ENCODE measurements at regions not wholly inside any gene's neighbourhood (a gene's known extent, or its start where the extent isn't known, plus 50 kb on each side); places are given as distances from the start of the nearest gene placed in this dataset.
A peak's percentile ranks its signal among the peaks of the same experiment; 100 is the strongest.

- no peak for DNase-seq
- intact Hi-C loops (cut with DNase I): no loop called here
Observed at GRCh38 chr9:120161776-120162175, 418.2 kb downstream of the CDK5RAP2 start.

DNA sequence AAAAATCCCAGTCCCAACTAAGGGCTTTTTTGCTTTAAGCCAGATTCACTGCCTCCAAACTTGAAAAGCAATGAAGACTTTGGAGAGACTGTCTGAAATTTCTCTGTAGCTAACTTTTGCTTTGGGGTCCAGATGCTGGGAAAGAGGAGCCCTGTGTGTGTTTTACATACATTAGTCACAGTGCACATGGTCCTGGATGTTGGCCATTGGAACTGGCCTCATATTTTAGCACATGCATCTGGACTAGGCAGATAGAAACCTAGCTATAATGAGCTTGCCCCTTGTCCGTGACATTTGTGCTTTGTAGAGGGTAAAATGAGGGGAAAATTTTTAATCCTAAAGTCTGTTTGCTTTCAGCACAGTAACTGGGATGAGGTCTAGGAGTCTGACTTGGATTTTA, 421.7 kb downstream of the CDK5RAP2 start:
- no peak for DNase-seq
- intact Hi-C loops (cut with DNase I): no loop called here

DNA sequence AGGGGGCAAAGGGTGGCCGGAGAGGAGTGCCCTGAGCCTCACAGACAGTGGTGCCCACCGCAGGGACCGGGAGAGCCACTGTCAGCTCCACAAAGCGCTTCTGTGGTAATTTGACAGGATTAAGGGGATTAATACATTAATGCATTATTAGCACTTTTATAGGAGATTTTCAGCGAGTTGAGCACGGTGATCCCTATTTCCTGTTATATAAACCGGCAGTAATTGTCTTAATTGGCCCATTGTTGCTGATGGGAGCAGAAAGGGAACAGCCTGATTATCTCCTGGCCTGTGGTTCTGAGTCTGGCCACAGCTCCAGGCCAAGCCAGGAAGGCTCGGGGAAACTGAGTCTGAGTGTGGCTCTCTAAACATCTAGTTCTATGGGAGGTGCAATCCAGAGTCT, 423.6 kb downstream of the CDK5RAP2 start:
- intact Hi-C loops (cut with DNase I): no loop called here
- DNase-seq: no peak

DNA sequence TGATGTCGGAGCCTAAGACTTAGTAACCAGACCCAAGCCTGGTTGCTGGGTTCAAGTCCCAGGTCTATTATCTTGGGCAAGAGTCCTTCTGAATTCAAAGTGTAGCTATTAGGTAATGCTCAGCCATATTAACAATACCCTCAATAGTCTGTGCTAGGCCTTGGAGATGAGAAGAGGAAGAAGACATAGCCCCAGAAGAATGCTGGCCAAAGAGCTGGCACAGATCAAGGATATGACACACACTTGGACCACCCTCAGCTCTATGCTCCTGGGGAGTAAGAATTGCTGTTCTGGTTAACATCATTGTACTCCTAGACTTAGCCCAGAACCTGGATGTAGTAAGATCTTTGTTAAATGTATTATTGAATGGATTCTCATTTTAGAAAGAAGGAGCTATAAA, 426.7 kb downstream of the CDK5RAP2 start:
- intact Hi-C loops (cut with DNase I): no loop called here

DNA sequence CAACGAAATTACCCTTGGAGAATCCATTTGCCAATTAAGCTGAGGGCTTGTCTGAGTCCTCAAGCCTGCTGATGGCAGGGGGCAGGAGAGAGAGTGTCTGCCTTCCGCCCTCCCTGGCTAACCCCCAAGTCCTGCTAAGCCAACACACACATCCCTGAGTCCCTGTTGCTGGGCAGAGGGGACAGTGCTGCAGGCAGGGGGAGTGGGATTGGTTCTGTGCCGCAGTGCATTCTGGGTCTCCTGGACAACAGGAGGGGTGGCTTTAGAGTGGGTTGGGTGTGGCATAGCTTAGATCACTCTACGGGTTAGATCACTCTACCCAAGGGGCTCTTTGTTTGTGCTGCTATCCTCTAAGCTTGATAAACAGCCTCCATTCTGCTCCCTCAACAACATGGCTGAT, 427.7 kb downstream of the CDK5RAP2 start:
- DNase-seq: peak in 17 of 42 donors; percentile 2 to 43 (median 16)
- intact Hi-C loops (cut with DNase I): no loop called here

More for the DNA sequence above, 426.7 kb downstream of the CDK5RAP2 start:
- DNase-seq: no peak

DNA sequence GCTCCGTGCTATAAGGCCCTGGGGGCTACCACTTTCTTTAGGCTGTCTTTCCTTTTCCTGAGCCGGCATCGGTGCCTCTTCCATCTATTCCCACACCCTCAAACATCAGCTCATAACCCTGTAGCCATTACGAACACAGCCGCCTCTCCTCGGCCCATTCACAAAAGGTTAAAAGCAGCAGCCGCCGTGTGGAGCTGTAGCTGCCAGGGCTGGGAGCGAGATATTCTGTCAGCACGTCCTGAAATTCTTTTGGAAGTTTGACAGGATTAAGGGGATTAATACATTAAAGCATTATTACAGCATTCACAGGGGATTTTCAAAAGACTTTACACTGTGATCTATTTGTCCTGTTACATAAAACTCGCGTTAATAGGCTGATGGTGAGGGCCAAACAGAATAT, 428.2 kb downstream of the CDK5RAP2 start:
- intact Hi-C loops (cut with DNase I): no loop called here
- no peak for DNase-seq

DNA sequence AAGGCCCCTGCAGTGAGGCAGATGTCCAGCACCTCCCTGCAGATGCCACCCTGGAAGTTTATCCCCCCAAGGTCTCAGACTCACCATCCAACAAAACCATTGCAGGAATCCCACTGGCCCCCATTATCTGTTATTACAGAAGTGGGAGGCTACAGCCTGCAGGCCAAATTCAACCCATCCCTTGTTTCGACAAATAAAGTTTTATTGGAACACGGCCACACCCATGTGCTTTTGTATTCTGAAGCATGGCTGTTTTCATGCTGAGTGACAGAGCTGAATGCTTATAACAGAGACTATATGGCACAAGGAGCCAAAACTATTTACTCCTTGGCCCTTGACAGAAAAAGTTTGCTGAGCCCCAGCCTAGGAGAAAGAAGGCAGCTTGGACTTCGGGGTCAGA, 428.8 kb downstream of the CDK5RAP2 start:
- intact Hi-C loops (cut with DNase I): no loop called here
- DNase-seq: no peak

DNA sequence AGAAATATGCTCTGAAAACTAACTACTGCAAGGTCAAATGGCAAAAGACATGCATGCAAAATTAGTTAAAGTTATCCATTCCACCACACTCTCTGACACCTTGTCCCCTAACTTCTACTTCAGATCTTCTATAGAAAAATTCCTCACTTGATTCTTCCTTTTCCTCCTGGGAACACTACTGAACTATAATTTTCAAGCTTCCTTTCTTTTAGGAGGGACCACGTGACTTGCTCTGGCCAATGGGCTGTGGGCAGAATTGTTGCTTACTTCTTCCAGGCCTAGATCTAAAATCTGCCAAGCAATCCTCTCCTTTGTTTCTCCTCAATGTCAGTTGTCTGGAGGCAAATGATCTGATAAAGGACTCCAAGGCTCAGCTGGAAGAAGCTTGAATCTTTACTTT, 441.0 kb downstream of the CDK5RAP2 start:
- no peak for DNase-seq
- intact Hi-C loops (cut with DNase I): no loop called here

DNA sequence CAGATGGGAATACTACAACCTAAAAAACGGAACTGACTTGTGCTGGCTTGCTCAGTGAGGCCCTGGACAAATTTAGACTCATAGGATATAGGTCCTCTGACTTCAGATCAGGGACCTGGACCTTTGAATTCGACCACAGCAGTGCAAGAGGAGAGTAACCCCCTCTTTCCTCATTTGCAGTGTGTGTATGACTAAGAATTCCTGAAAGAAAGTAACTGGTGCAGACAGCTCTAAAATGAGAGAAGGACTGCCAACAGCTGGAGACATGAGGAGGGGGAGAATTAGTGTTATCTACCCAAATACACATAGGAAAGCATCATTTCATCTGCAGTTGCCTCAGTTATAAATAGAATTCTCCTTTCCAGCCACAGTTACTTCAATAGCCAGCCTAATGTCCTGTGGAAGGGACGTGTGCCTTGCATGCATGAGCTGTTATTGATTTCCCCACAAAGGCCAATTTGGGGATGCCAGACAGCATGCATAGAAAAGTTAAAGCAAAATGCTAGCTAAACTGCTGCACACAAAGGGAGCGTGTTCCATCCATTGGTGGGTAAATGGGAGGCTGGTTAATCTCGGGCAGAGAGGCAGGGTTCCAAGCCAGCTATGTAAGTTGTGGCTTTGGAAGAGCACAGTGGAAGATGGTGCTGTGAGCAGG, 442.7 kb downstream of the CDK5RAP2 start:
- no peak for DNase-seq
- intact Hi-C loops (cut with DNase I): no loop called here

GRCh38 chr9:120136696-120137095, 443.3 kb downstream of the CDK5RAP2 start:
- intact Hi-C loops (cut with DNase I): no loop called here
- DNase-seq: no peak

DNA sequence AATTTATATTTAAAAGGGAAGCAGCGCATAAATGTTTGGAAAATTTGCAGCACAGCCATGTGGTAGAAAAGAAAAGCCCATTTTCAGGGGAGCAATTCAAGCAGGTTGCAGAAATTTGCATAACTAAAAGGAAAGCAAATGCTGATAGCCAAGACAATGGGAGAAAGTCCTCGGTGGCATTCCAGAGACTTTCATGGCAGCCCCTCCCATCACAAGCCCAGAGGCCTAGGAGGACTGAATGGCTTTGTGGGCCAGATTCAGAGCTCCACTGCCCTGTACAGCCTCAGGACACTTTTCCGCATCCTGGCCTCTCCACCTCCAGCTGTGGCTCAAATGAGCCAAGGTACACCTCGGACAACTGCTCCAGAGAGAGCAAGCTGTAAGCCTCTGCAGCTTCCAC, 462.9 kb downstream of the CDK5RAP2 start:
- intact Hi-C loops (cut with DNase I): no loop called here

DNA sequence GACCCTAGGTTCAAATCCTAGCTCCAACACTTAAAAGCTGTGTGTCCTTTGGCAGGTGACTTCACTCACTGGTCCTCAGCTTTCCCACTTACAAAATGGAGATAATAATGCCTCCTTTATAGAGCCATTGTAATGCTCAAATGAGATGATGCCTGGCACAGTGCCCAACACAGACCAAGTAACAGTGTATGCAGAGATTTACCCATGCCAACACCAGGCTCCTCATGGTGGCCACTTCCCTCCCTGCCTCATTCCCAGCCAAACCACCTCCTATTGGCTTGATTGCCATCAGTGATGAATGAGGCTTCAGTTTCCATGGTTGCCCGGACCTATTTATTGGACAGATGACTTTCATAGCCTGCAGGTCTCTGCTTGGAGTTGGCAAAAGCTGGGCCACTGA, 469.4 kb downstream of the CDK5RAP2 start:
- intact Hi-C loops (cut with DNase I): no loop called here
- DNase-seq: peak in 21 of 42 donors; percentile 5 to 63 (median 18)

More for the DNA sequence above, 462.9 kb downstream of the CDK5RAP2 start:
- no peak for DNase-seq

- intact Hi-C loops (cut with DNase I): no loop called here
Observed at GRCh38 chr9:120109242-120109641, 470.7 kb downstream of the CDK5RAP2 start.

DNA sequence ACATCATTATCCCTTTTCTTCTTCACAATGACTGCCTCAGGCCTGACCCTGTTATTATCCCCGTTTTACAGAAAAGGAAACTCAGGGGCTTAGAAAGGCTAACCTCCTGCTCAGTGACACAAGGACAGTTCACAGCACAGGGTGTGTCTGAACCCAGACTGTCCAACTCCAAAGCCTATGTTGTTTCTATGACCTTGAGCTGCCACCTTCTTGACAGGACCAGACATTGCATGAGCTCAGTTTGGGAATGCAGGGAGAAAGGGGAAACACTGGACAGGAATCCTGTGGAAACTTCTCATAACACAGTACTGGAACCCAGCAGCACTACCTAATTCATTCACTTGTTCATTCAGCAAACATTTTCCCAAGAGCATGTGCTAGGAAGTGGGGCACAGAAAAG, 472.8 kb downstream of the CDK5RAP2 start:
- intact Hi-C loops (cut with DNase I): no loop called here
- no peak for DNase-seq

More at GRCh38 chr9:120109242-120109641, 470.7 kb downstream of the CDK5RAP2 start:
- peak in 1 of 42 donors; percentile 18 for DNase-seq

- intact Hi-C loops (cut with DNase I): no loop called here
- DNase-seq: peak in 2 of 42 donors; percentile 23 to 51
Observed at GRCh38 chr9:120104771-120105170, 475.2 kb downstream of the CDK5RAP2 start.

GRCh38 chr9:120100595-120100994, 479.4 kb downstream of the CDK5RAP2 start:
- DNase-seq: no peak
- intact Hi-C loops (cut with DNase I): no loop called here

- DNase-seq: no peak
- intact Hi-C loops (cut with DNase I): no loop called here
Observed at GRCh38 chr9:120099065-120099464, 480.9 kb downstream of the CDK5RAP2 start.

DNA sequence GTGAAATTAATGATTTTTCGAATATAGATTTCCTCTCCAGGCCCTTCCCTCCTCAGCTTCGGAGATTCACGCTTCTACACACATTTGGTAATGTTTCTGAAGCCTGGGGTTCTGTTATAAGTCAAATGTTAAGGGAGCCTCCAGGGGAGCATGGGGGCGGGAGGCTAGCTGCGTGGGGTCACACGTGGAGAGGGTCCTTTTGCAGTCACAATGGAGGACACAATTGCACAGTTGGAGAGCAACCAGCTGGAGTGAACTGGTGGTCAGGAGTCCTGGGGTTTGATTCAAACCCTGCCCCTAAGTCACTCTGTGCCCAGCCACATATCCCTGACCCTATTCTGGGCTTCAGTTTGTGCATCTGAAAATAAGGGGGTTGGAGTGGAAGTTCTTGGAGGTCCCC, 481.4 kb downstream of the CDK5RAP2 start:
- intact Hi-C loops (cut with DNase I): no loop called here
- DNase-seq: no peak

- intact Hi-C loops (cut with DNase I): no loop called here
- peak in 27 of 42 donors; percentile 4 to 64 (median 35) for DNase-seq
Observed at GRCh38 chr9:120091206-120091605, 488.8 kb downstream of the CDK5RAP2 start.

DNA sequence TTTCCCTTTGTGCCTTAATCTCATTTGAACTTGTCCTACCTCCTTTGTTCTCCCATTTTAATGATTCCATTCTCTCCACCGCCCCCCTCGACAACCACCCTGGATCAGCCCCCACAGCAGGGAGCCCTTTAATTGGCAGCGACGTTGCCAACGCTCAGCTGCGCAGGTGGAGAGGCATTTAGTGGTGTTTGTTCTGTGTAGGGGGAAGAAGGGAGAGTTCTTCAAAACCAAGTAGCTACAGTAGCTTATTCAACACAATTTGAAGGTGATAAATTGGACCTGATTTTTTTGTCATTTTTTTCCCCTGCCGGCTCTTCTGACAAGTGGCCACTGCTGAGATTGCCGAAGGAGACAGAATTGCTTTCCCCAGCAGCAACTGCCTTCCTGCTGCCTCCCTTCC, 499.1 kb downstream of the CDK5RAP2 start:
- intact Hi-C loops (cut with DNase I): no loop called here
- DNase-seq: peak in 41 of 42 donors; percentile 13 to 86 (median 53)

DNA sequence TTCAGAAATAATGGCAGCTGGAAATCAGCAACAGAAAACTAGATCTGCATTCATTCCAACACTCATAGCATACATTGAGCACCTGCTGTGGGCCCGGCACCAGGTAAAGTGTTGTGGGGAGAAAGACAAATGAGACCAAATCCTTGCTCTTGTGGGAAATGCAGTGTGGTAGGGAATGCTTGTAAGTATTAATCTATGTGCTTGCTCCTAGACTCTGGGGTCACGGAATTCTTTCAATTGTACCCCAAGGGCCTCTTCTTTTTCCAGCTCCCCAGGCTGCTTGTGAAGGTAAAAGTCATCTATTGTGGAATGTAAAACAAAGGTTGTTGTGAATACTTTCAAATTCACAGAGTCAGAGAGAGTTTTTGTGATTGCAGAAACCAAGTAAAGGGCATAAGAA, 501.9 kb downstream of the CDK5RAP2 start:
- intact Hi-C loops (cut with DNase I): no loop called here
- no peak for DNase-seq

DNA sequence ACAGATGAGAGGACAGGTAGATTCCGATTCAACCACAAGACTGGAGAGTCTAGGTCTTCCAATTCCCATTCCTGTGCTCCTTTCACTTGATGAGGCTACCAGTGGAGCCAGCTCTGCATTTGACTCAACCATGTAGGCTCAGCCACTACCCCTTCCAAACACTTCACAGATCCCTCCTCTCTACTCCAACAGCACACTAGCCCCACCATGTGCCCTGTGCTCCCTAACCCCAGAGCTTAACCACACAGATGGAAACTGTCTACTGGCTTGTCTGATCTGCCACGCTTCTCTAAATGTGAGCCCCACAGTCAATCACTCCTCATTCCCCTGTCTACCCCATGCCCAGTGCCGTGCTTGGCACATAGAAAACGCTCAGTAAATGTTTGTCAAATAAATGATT, 508.2 kb downstream of the CDK5RAP2 start:
- intact Hi-C loops (cut with DNase I): no loop called here
- no peak for DNase-seq

Data from head of caudate nucleus (tissue), 42 donors.